H1 (cell line): ENCODE measurements at regions not wholly inside any gene's neighbourhood (a gene's known extent, or its start where the extent isn't known, plus 50 kb on each side); places are given as distances from the start of the nearest gene placed in this dataset.

Experiments
- CTCF ChIA-PET: fragments of 300-600 bp; sonication (Branson Sonifier 250); formaldehyde crosslinking; loops from one replicate; lab custom pipeline; 2021; ENCODE audit not compliant: partially characterized antibody; lab: Charles Lee
- POLR2A ChIA-PET: fragments of 300-600 bp; sonication (Branson Sonifier 250); formaldehyde crosslinking; loops from one replicate; lab custom pipeline; 2021; ENCODE audit warnings: inconsistent platforms; ENCODE audit not compliant: partially characterized antibody; lab: Charles Lee
- DNase-seq, 2 experiments: peaks; one replicate each; pipeline versions ENCODE4 v3.0.0 to v3.0.0-alpha.2; 2010 to 2022; ENCODE audit warnings: low spot score in 2 of 2, low read depth in 1 of 2, mixed read lengths in 1 of 2
- FAIRE-seq: peaks from 2 replicates; lab custom pipeline; 2011; peaks lifted over from hg19 to GRCh38; lab: Jason Lieb, UNC
- H2AFZ ChIP-seq: 2 replicates; pipeline ENCODE4 v1.8.1; 2012; ENCODE audit warnings: low read length, inconsistent platforms
- H2AK5ac ChIP-seq: 2 replicates; pipeline ENCODE4 v1.6.1; 2013; ENCODE audit warnings: low read depth, low read length
- H2BK120ac ChIP-seq: replicated peaks from 2 replicates; pipeline ENCODE3; 2013; ENCODE audit warnings: low read depth, low read length, inconsistent platforms
- H2BK12ac ChIP-seq: 2 replicates; pipeline ENCODE4 v1.6.1; 2013; ENCODE audit warnings: low read depth, low read length
- H2BK15ac ChIP-seq: 2 replicates; pipeline ENCODE4 v1.6.1; 2013; ENCODE audit warnings: low read length
- H2BK20ac ChIP-seq: 2 replicates; pipeline ENCODE4 v1.6.1; 2013; ENCODE audit warnings: low read length
- H2BK5ac ChIP-seq: 2 replicates; pipeline ENCODE4 v1.6.1; 2013; ENCODE audit warnings: low read depth, low read length
- H3K14ac ChIP-seq: 2 replicates; pipeline ENCODE4 v1.6.1; 2013; ENCODE audit warnings: inconsistent platforms; ENCODE audit not compliant: insufficient read length
- H3K18ac ChIP-seq: 2 replicates; pipeline ENCODE4 v1.6.1; 2013; ENCODE audit warnings: low read length; ENCODE audit errors: extremely low read depth
- H3K23ac ChIP-seq: 2 replicates; pipeline ENCODE4 v1.6.1; 2013; ENCODE audit warnings: inconsistent platforms; ENCODE audit not compliant: insufficient read length
- H3K23me2 ChIP-seq: 2 replicates; pipeline ENCODE4 v1.6.1; 2013; ENCODE audit warnings: low read depth, low read length
- H3K27ac ChIP-seq: 2 replicates; pipeline ENCODE4 v1.6.1; 2011; ENCODE audit warnings: low read depth, low read length, inconsistent platforms
- H3K27me3 ChIP-seq, 4 experiments: replicated peaks in 1 of 4; 1 replicate in 1 of 4; 2 replicates in 3 of 4; pipeline versions ENCODE4 v1.6.1 to v1.8.1; 2011 to 2013; ENCODE audit warnings: low read length in 3 of 4, mild to moderate bottlenecking in 3 of 4, inconsistent platforms in 2 of 4, mixed read lengths in 2 of 4, moderate library complexity in 1 of 4; ENCODE audit not compliant: control insufficient read depth in 3 of 4, insufficient read depth in 3 of 4; ENCODE audit errors: extremely low read depth in 1 of 4
- H3K36me3 ChIP-seq, 4 experiments: 2 replicates each; pipeline versions ENCODE4 v1.6.1 to v1.8.1; 2011 to 2013; ENCODE audit warnings: mild to moderate bottlenecking in 4 of 4, low read length in 3 of 4, moderate library complexity in 2 of 4, control low read depth in 1 of 4, inconsistent platforms in 1 of 4; ENCODE audit not compliant: insufficient read depth in 4 of 4, control insufficient read depth in 2 of 4
- H3K4ac ChIP-seq: replicated peaks from 2 replicates; pipeline ENCODE3; 2013; ENCODE audit warnings: low read length, low read depth, mixed read lengths, inconsistent platforms; ENCODE audit not compliant: insufficient read length
- H3K4me1 ChIP-seq, 4 experiments: replicated peaks in 1 of 4; 1 replicate in 1 of 4; 2 replicates in 3 of 4; pipeline versions ENCODE4 v1.6.1 to v1.8.1; 2011 to 2013; ENCODE audit warnings: low read length in 3 of 4, inconsistent platforms in 2 of 4, mixed read lengths in 1 of 4; ENCODE audit not compliant: insufficient read depth in 4 of 4, control insufficient read depth in 3 of 4
- H3K4me2 ChIP-seq, 2 experiments: 2 replicates each; pipeline versions ENCODE4 v1.6.1 to v1.8.1; 2011 to 2013; ENCODE audit warnings: low read depth in 2 of 2, low read length in 2 of 2, control low read depth in 1 of 2, inconsistent platforms in 1 of 2, mild to moderate bottlenecking in 1 of 2; ENCODE audit not compliant: insufficient read depth in 1 of 2
- H3K4me3 ChIP-seq, 4 experiments: fragments of 200-600, 300-600 bp in 1 of 4; sonication (generic), shearing (Covaris generic), sonication (Bioruptor Twin) in 1 of 4; 2 replicates each; pipeline versions ENCODE4 v1.5.1 to v1.8.1; 2011 to 2016; ENCODE audit warnings: low read length in 4 of 4, low read depth in 3 of 4, control low read depth in 2 of 4, inconsistent platforms in 2 of 4, mild to moderate bottlenecking in 2 of 4, mixed read lengths in 1 of 4, moderate library complexity in 1 of 4; ENCODE audit not compliant: insufficient read depth in 2 of 4; ENCODE audit errors: extremely low read depth in 1 of 4
- H3K56ac ChIP-seq: replicated peaks from 2 replicates; pipeline ENCODE3; 2013; ENCODE audit warnings: low read depth, mild to moderate bottlenecking, mixed read lengths, low read length, inconsistent platforms; ENCODE audit not compliant: insufficient read length
- H3K79me1 ChIP-seq: 2 replicates; pipeline ENCODE4 v1.6.1; 2013; ENCODE audit warnings: low read depth, low read length, control low read depth
- H3K79me2 ChIP-seq, 2 experiments: 2 replicates each; pipeline versions ENCODE4 v1.6.1 to v1.8.1; 2012 to 2013; ENCODE audit warnings: low read length in 2 of 2, mild to moderate bottlenecking in 2 of 2, inconsistent platforms in 1 of 2; ENCODE audit not compliant: insufficient read depth in 2 of 2, control insufficient read depth in 1 of 2
- H3K9ac ChIP-seq, 4 experiments: replicated peaks in 1 of 4; 1 replicate in 1 of 4; 2 replicates in 3 of 4; pipeline versions ENCODE4 v1.6.1 to v1.8.1; 2011 to 2013; ENCODE audit warnings: low read depth in 3 of 4, low read length in 3 of 4, control low read depth in 2 of 4, mild to moderate bottlenecking in 2 of 4, moderate library complexity in 2 of 4, inconsistent platforms in 1 of 4; ENCODE audit errors: extremely low read depth in 1 of 4
- H3K9me3 ChIP-seq, 2 experiments: 2 replicates each; pipeline versions ENCODE4 v1.6.1 to v1.8.1; 2012 to 2013; ENCODE audit warnings: mild to moderate bottlenecking in 2 of 2, moderate library complexity in 2 of 2, control low read depth in 1 of 2, inconsistent platforms in 1 of 2, low read depth in 1 of 2, low read length in 1 of 2, mixed read lengths in 1 of 2; ENCODE audit not compliant: insufficient read depth in 2 of 2
- H4K20me1 ChIP-seq, 2 experiments: replicated peaks in 1 of 2; 2 replicates each; pipeline versions ENCODE3 to v1.8.1; 2011 to 2013; ENCODE audit warnings: inconsistent platforms in 2 of 2, low read length in 2 of 2, mild to moderate bottlenecking in 1 of 2; ENCODE audit not compliant: insufficient read depth in 2 of 2, control insufficient read depth in 1 of 2
- H4K5ac ChIP-seq: 2 replicates; pipeline ENCODE4 v1.6.1; 2013; ENCODE audit warnings: low read length, low read depth, mixed read lengths, inconsistent platforms; ENCODE audit not compliant: insufficient read length
- H4K8ac ChIP-seq: 2 replicates; pipeline ENCODE4 v1.8.0; 2013; ENCODE audit warnings: mild to moderate bottlenecking, moderate library complexity, low read length, inconsistent platforms; ENCODE audit not compliant: insufficient read depth; ENCODE audit errors: extremely low read depth
- H4K91ac ChIP-seq: replicated peaks from 2 replicates; pipeline ENCODE3; 2013; ENCODE audit warnings: low read length, mixed read lengths, inconsistent platforms; ENCODE audit not compliant: insufficient read length
- POLR2A ChIP-seq, 2 experiments: IDR thresholded peaks; 1 replicate in 1 of 2; 2 replicates in 1 of 2; pipeline ENCODE4 v1.6.1; 2011; ENCODE audit warnings: low read depth in 2 of 2, low read length in 2 of 2, mild to moderate bottlenecking in 2 of 2; ENCODE audit errors: control extremely low read depth in 1 of 2
- TEAD4 ChIP-seq: IDR thresholded peaks from 2 replicates; pipeline ENCODE4 v1.6.1; 2012; ENCODE audit warnings: low read depth, low read length, inconsistent platforms, mixed read lengths
- WGBS, 2 experiments: shearing (Covaris generic) in 1 of 2; methylation state at CpG; one replicate each; pipeline versions ENCODE4 v1.1.6 to v1.1.7; 2013 to 2015; ENCODE audit warnings: low lambda C conversion rate in 2 of 2, mixed read lengths in 2 of 2, inconsistent platforms in 1 of 2, low coverage in 1 of 2, missing lambda C conversion rate in 1 of 2; ENCODE audit not compliant: insufficient replicate concordance in 2 of 2, insufficient coverage in 1 of 2, insufficient read length in 1 of 2; ENCODE audit errors: extremely low coverage in 1 of 2, missing lambda C conversion rate in 1 of 2; 5-methylcytosine and 5-hydroxymethylcytosine counted together

DNA sequence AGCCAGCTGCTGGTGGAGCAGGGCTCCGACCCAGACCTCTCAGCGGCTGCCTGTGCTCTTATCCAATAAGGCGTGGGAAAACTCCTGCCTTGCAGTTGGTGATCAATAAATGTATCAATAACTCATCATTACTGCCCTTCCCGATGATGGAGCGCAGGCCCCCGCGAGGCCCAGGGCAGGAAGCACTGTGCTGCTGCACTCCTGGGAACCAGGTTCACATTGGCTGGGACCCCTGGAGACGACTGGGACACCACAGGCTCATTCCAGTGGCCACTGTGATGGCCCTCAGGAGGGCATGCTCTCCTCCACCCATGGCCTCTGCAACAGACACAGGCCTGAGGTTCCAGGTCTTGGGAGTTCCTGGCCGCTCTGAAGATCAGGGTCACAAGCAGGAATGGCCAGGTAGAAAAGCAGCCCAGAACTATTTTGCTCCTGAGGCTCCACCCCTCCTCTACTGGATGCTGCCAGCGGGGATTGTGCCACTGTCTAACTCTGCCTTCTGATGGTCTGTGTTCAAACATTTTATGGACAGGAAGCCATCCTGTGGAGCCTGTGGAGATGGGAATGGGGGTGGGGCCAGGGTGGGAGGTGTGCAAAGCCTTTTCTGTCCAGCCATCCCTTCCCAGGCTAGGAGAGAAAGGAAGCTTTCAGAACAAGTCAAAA is 287.4 kb upstream of the ZMIZ1 start:
- no peak overlapping the region for H3K23ac ChIP-seq
- H3K4me3 ChIP-seq: no peak overlapping the region
- no peak overlapping the region for H2BK20ac ChIP-seq
- H3K9ac ChIP-seq: no peak overlapping the region
- H2BK15ac ChIP-seq: no peak overlapping the region
- no peak overlapping the region for H2AFZ ChIP-seq
- no peaks in the 10 kb centered on the region for H4K20me1 ChIP-seq
- no peaks in the 10 kb centered on the region for H3K79me1 ChIP-seq
- H3K4ac ChIP-seq: no peak overlapping the region
- H3K9me3 ChIP-seq: no peaks in the 10 kb centered on the region; a peak in 1 of 4 replicates
- no peaks in the 10 kb centered on the region for H3K79me2 ChIP-seq
- no peak overlapping the region for H4K91ac ChIP-seq
- FAIRE-seq (no peak), DNase-seq (no peak)
- H2BK120ac ChIP-seq: no peak overlapping the region
- H3K14ac ChIP-seq: no peak overlapping the region
- no peak overlapping the region for H2BK12ac ChIP-seq
- CTCF ChIA-PET: interaction anchor here (1.2 to 2.2 kb wide), 2 partner anchors 10 to 13 kb away, joined by 3 to 10 read pairs; no protein-coding TSS in a partner anchor
- H3K4me2 ChIP-seq: no peak overlapping the region
- WGBS, 2 experiments: 89% methylated on average over 10 of the region's 10 CpGs; no CpG with 5 or more reads in 1 of the 2 experiments
- H2AK5ac ChIP-seq: no peak overlapping the region
- H3K4me1 ChIP-seq: peaks cover 0 to 4% (median 0%) of the 10 kb centered on the region in 4 experiments; a peak in 1 of 7 replicates
- POLR2A ChIA-PET: no interaction called here
- H3K36me3 ChIP-seq: no peaks in the 10 kb centered on the region; a peak in 1 of 8 replicates
- H4K5ac ChIP-seq: no peak overlapping the region
- no peak overlapping the region for H3K56ac ChIP-seq
- no peak overlapping the region for H4K8ac ChIP-seq
- H2BK5ac ChIP-seq: no peak overlapping the region
- no peaks in the 10 kb centered on the region for H3K27me3 ChIP-seq
- no peak overlapping the region for H3K27ac ChIP-seq
- no peak overlapping the region for H3K18ac ChIP-seq
- no peaks in the 10 kb centered on the region for H3K23me2 ChIP-seq
- TF ChIP-seq TEAD4: no peak
- no peak for TF ChIP-seq POLR2A (IDR thresholded peaks at IDR 0.05; ENCODE audit: control extremely low read depth in 1 of 2, low read depth in 2 of 2, low read length in 2 of 2)
